NCI-H460 (cell line): ENCODE measurements at regions not wholly inside any gene's neighbourhood (a gene's known extent, or its start where the extent isn't known, plus 50 kb on each side); places are given as distances from the start of the nearest gene placed in this dataset.
"Not testable (repeated sequence)": the region's sequence is repeated elsewhere in the genome, so short reads cannot be mapped to it uniquely, and the experiment has no call there.

Experiments
- DNase-seq: peaks from one replicate; pipeline ENCODE4 v3.0.0-alpha.2; 2016; ENCODE audit warnings: low read depth; ENCODE audit errors: extremely low read depth

DNA sequence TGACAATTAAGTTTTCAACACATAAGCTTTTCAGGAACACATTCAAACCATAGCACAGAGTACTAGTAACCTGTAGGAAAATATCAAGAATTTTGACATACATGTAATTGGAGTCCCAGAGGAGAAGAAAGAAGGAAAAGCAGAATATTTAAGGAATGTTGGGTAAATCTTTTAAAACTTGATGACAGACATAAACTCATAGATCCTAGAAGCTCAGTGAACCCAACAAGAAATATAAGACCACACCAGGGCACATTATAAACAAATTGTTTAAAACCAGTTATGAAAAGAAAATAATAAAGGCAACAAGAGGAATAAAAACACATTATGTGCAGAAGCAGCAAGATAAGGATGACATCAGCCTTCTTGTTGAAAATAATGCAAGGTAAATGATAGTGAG is 151.5 kb upstream of the ATXN1 start:
- no peak for DNase-seq

DNA sequence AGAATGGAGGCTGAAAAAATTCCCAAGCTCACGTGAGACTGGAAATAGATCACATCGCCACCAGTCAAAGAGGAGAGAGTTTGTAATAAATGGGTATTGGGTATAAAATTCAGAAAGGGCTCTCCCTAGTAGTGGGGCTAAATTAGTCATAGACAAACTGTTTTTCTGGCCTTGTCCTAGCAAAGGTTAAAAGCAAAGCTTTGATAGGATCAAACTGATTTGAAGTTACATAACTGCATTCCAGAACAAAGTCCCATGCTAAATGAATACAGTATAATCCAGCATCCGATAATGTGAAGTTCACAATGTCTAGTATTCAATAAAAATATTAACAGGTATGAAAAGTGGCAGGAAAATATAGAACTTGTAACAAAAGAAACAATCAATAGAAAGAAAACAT is 149.8 kb upstream of the ATXN1 start:
- DNase-seq, result no peak

DNA sequence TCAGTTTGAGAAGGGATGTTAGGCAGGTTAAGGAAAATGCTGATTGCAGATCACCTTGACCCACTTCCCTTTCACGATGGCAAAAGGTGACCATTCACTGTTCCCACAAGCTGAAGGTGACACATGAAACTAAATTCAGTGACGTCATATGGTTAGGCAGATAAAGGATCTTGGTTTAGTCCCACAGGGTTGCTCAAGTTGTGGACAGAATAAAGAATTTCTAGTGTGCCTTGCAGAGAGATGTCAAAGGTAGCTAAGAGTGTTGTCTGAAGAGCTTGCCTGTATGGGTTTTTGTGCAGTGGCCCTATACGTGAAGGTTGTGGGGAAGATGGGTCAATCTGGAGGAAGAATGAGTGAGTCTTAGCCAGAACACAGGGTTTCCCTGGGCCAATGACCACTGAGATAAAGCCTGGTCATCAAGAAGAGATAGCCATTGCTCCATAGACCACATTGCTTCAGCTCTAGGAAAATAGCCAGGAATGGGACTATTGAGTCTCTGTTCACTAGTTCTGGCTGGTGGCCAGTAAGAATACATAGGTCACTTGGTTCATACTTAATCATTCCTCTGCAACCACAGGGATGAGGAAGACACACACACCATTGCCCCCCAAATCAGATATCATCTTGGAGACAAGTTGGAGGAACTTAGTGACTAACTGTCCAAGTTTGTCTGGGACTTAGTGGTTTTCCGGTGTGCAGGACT is 148.5 kb upstream of the ATXN1 start:
- no peak for DNase-seq

GRCh38 chr6:16907991-16908390 is 146.7 kb upstream of the ATXN1 start:
- no peak for DNase-seq

- DNase-seq, result no peak
Measured at GRCh38 chr6:16904957-16905356, 143.7 kb upstream of the ATXN1 start.

GRCh38 chr6:16903470-16903869 is 142.2 kb upstream of the ATXN1 start:
- DNase-seq, result no peak

GRCh38 chr6:16902502-16902901 is 141.2 kb upstream of the ATXN1 start:
- no peak for DNase-seq

GRCh38 chr6:16901782-16902181 is 140.5 kb upstream of the ATXN1 start:
- DNase-seq, result peak; percentile 5

DNA sequence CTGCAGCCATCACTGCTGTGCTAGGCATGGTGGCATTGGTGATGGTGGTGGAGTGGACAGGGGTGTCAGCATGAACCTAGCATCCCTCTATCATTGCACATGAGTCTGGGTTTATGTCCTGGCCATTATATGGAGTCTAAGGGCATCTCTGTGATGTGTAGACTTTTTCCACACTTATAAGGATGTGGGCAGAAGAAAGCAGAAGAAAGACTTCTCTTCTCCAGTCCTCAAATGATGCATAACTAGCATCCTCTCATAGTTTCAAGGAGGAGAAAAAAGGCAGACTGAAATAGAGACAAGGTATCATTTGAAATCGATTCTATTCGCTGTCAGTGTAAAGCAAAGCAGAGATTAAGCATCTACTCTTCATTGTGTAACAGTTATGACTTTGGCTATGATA is 140.0 kb upstream of the ATXN1 start:
- DNase-seq, result no peak

DNA sequence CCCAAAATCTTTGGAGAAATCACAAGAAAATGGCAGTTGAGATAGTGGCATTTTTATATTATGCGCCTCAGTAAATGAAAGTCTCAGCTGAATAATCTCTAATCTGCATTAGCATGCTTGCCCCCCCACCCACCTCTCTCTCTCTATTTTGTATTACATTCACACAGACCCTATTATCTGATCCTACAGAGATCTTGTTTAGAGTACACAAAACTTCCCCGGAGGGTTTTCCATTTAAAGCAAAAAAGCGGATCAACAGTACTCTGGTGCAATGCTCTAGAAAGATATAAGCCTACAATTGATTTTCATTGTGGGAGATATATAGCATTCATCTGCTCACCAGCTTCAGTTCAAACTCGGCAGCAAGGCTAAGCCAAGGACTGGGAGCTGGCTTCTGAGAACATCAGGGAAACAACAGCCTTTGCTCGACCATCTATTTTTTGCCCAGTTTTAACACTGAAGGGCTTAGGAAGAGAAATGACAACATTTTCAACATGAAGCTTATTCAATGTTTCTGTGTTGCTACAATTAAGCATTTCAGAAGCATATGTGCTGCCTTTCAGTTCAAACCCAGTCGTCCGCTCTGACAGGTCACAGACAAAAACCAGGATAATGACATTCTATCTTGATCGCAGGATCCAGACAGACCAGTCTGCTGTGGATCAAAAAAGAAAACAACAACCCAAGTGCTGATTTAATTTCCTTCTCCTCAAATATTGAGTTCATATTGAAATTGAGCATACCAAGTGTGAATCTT is 137.6 kb upstream of the ATXN1 start:
- DNase-seq, result no peak

GRCh38 chr6:16897669-16898068 is 136.4 kb upstream of the ATXN1 start:
- no peak for DNase-seq

DNA sequence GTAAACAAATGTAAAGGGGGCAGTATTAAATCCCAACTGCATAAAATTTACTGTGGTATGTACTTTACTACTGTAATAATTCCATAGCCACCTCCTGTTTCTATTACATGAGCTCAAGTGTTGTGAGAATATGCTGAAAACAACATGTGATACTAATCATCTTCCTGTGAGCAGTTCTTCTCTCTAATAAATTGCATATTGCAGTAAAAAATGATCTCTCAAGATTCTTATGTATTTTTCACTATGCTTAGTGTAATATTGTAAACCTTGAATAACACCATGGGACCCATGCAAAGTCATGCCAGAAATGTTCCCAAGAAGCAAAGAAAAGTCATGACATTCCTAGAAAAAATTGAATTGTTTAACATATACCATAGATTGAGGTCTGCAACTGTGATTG is 133.0 kb upstream of the ATXN1 start:
- DNase-seq, result no peak

DNA sequence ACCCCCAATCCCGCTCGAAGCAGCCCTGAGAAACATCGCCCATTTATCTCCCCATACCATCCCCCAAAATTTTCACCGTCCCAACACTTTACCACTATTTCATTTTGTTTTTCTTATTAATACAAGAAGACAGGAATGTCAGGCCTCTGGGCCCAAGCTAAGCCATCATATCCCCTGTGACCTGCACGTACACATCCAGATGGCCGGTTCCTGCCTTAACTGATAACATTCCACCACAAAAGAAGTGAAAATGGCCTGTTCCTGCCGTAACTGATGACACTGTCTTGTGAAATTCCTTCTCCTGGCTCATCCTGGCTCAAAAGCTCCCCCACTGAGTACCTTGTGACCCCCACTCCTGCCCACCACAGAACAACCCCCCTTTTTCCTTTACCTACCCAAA is 129.8 kb upstream of the ATXN1 start:
- DNase-seq, result not testable (repeated sequence)

DNA sequence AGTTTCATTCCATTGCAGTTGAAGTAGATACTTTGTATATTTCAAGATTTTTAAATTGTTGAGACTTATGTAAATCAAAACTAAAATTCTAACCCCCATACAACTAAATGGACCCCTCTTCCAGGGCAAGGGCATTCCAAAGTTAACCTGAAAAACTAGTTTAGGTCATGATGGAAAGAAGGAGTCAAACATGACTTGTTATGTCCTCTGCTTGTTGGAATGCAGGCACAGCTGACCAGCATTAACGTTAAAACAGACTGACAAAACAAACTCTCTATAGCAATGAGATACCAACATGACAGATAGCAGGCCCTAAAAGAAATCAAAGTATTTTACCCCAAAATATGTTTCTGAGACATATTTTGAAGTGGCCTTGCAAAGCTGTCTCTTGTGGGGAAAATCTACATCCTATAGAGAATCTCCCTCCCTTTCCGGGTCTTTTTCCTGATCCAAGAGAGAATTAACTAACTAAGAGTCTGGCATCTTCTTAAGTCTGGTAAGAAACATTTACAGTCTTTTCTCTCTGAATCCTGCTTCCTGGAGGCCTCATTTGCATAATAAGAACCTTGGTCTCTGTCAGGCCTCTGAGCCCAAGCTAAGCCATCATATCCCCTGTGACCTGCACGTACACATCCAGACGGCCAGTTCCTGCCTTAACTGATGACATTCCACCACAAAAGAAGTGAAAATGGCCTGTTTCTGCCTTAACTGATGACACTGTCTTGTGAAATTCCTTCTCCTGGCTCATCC is 124.3 kb upstream of the ATXN1 start:
- DNase-seq, result no peak

- no peak for DNase-seq
Measured at GRCh38 chr6:16884526-16884925, 123.3 kb upstream of the ATXN1 start.

DNA sequence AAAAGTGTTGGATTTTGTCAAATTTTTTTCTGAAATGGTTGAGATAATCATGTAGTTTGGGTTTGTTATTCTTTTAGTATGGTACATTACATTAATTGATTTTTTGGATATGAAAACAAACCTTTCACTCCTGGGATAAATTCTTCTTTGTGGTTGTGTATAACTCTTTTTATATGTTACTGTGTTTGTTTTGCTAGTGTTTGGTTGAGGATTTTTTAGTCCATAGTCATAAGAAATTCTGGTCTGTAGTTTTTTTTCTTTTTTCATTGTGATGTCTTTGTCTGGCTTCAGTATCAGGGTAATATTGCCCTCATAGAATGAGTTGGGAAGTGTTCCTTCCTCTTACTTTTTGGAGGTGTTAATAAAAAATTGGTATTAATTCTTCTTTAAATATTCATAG is 122.2 kb upstream of the ATXN1 start:
- no peak for DNase-seq

DNA sequence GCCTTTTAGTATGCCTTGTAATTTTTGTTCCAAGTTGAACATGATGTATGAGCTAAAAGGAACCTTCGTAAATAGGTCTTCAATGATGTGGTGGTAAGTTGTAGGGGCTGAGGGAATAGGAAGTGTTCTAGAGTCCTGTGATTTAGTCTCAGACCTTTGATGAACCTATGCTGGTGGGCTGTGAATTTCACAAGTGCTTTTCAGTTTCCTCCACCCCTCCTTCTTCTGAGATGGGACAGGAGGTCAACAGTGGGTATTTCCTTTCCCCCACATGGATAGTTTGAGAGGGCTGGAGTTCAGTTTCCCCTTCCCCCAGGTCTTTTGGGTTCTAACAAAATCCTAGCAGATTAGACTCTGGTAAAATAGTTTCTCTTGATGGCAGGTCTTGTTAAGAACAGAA is 121.0 kb upstream of the ATXN1 start:
- no peak for DNase-seq

GRCh38 chr6:16876852-16877251 is 115.6 kb upstream of the ATXN1 start:
- DNase-seq, result not testable (repeated sequence)

DNA sequence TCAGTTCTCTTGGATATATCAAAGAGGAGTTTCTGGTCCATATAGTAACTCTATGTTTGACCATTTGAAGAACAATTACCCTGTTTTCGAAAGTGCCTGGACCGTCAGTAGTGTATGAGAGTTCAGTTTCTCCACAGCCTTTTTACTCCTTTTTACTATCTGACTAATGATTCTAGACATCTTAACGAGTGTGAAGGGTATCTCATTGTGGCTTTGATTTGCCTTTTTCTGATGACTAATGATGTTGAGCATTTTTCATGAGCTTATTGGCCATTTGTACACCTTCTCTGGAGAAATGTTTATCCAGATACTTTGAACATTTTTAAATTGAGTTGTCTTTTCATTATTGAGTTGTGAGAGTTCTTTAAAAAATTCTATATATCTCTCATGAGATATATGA is 114.9 kb upstream of the ATXN1 start:
- no peak for DNase-seq

GRCh38 chr6:16873698-16874097 is 112.4 kb upstream of the ATXN1 start:
- no peak for DNase-seq

DNA sequence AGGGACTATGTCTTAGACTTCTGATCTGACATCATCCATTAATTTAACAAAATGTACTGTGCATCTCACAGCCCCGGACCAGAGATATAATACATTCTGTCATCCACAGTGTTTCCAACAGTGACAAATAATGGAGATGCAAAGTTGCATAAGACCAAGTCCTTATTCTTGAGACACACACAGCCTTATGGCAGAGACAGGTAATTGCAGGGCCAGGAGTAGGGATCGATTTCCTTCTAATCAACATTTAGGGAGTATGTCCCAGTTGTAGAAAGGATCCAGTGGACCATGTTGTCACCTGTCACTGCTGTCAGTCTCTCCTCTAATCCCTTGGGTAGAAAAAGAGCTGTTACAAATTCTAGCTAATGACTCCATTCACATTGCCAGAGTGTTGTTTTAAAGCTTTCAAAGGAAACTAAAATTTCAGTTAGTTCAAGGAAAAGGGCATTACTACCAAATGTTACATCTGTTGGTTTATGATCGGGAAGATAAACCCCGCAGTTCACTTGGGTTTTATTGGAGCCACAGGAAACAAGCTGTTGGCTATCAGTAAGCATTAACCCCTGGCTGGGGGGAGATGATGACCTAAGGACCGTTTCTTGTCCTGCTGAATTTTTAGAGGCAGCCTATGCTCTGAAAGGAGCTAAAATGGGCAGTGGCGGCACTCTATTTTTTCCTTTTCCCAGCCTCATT is 111.4 kb upstream of the ATXN1 start:
- no peak for DNase-seq
